H9 (cell line): ENCODE measurements at regions not wholly inside any gene's neighbourhood (a gene's known extent, or its start where the extent isn't known, plus 50 kb on each side); places are given as distances from the start of the nearest gene placed in this dataset.

Source experiments
- DNase-seq: peaks from one replicate; pipeline ENCODE4 v3.0.0-alpha.2; 2017
- H2AFZ ChIP-seq: one replicate; pipeline ENCODE4 v1.6.1; 2013; ENCODE audit warnings: mild to moderate bottlenecking, low read length, control low read depth, moderate library complexity
- H2AK5ac ChIP-seq: 2 replicates; pipeline ENCODE4 v1.6.1; 2013; ENCODE audit warnings: low read length, control low read depth, mixed read lengths; ENCODE audit not compliant: insufficient read length
- H2BK120ac ChIP-seq: one replicate; pipeline ENCODE4 v1.6.1; 2013; ENCODE audit warnings: low read depth, mild to moderate bottlenecking, low read length, control low read depth, inconsistent platforms; ENCODE audit not compliant: poor library complexity, severe bottlenecking
- H2BK12ac ChIP-seq: 2 replicates; pipeline ENCODE4 v1.6.1; 2013; ENCODE audit warnings: low read length, control low read depth, mixed read lengths, low read depth; ENCODE audit not compliant: insufficient read length
- H2BK15ac ChIP-seq: 2 replicates; pipeline ENCODE4 v1.6.1; 2013; ENCODE audit warnings: low read depth, low read length, control low read depth
- H2BK20ac ChIP-seq: one replicate; pipeline ENCODE4 v1.6.1; 2013; ENCODE audit warnings: low read depth, mild to moderate bottlenecking, low read length, control low read depth, inconsistent platforms; ENCODE audit not compliant: poor library complexity, severe bottlenecking
- H2BK5ac ChIP-seq: 2 replicates; pipeline ENCODE4 v1.6.1; 2013; ENCODE audit warnings: low read length, control low read depth, mixed read lengths; ENCODE audit not compliant: insufficient read length
- H3K14ac ChIP-seq: 2 replicates; pipeline ENCODE4 v1.6.1; 2013; ENCODE audit warnings: low read length, control low read depth; ENCODE audit not compliant: insufficient read depth
- H3K18ac ChIP-seq: 2 replicates; pipeline ENCODE4 v1.6.1; 2013; ENCODE audit warnings: low read depth, mild to moderate bottlenecking, mixed read lengths, low read length, control low read depth; ENCODE audit not compliant: insufficient read length
- H3K23ac ChIP-seq: 2 replicates; pipeline ENCODE4 v1.6.1; 2013; ENCODE audit warnings: low read length, control low read depth, mixed read lengths, low read depth; ENCODE audit not compliant: insufficient read length
- H3K23me2 ChIP-seq: 2 replicates; pipeline ENCODE4 v1.6.1; 2013; ENCODE audit warnings: low read depth, mild to moderate bottlenecking, mixed read lengths, low read length, control low read depth; ENCODE audit not compliant: insufficient read length, poor library complexity, severe bottlenecking
- H3K27ac ChIP-seq: 2 replicates; pipeline ENCODE4 v1.5.1; 2013; ENCODE audit warnings: low read length, control low read depth, mixed read lengths, low read depth; ENCODE audit not compliant: insufficient read length
- H3K27me3 ChIP-seq: 2 replicates; pipeline ENCODE4 v1.6.1; 2013; ENCODE audit warnings: low read length, control low read depth, inconsistent platforms; ENCODE audit not compliant: insufficient read depth
- H3K4ac ChIP-seq: 2 replicates; pipeline ENCODE4 v1.6.1; 2013; ENCODE audit warnings: low read depth, mild to moderate bottlenecking, control low read depth, inconsistent platforms, low read length, moderate library complexity
- H3K4me1 ChIP-seq: 2 replicates; pipeline ENCODE4 v1.6.1; 2013; ENCODE audit warnings: low read length, control low read depth, inconsistent platforms; ENCODE audit not compliant: insufficient read depth
- H3K4me2 ChIP-seq: 2 replicates; pipeline ENCODE4 v1.6.1; 2013; ENCODE audit warnings: low read length, control low read depth, mixed read lengths; ENCODE audit not compliant: insufficient read length, insufficient read depth
- H3K56ac ChIP-seq: 2 replicates; pipeline ENCODE4 v1.6.1; 2013; ENCODE audit warnings: low read depth, mild to moderate bottlenecking, mixed read lengths, low read length, control low read depth; ENCODE audit not compliant: insufficient read length
- H3K79me1 ChIP-seq: 2 replicates; pipeline ENCODE4 v1.6.1; 2013; ENCODE audit warnings: low read depth, mild to moderate bottlenecking, moderate library complexity, low read length, control low read depth, inconsistent platforms; ENCODE audit not compliant: insufficient read depth, poor library complexity, severe bottlenecking
- H3K79me2 ChIP-seq: 2 replicates; pipeline ENCODE4 v1.6.1; 2013; ENCODE audit warnings: low read length, control low read depth, inconsistent platforms; ENCODE audit not compliant: insufficient read depth
- H3K9ac ChIP-seq: 2 replicates; pipeline ENCODE4 v1.6.1; 2013; ENCODE audit warnings: low read length, control low read depth, mixed read lengths; ENCODE audit not compliant: insufficient read length; ENCODE audit errors: extremely low read depth
- H3K9me3 ChIP-seq: one replicate; pipeline ENCODE4 v1.6.1; 2013; ENCODE audit warnings: low read depth, low read length, inconsistent platforms; ENCODE audit not compliant: control insufficient read depth
- H3T11ph ChIP-seq: one replicate; pipeline ENCODE4 v1.6.1; 2013; ENCODE audit warnings: mild to moderate bottlenecking, low read length, control low read depth, inconsistent platforms
- H4K20me1 ChIP-seq: one replicate; pipeline ENCODE4 v1.6.1; 2013; ENCODE audit not compliant: control insufficient read depth, insufficient read length, insufficient read depth
- H4K5ac ChIP-seq: 2 replicates; pipeline ENCODE4 v1.6.1; 2013; ENCODE audit warnings: low read depth, mild to moderate bottlenecking, mixed read lengths, low read length, control low read depth; ENCODE audit not compliant: insufficient read length
- H4K8ac ChIP-seq: replicated peaks from 2 replicates; pipeline ENCODE4 v1.6.1; 2013; ENCODE audit warnings: low read length, control low read depth, mixed read lengths, low read depth; ENCODE audit not compliant: insufficient read length
- H4K91ac ChIP-seq: 2 replicates; pipeline ENCODE4 v1.6.1; 2013; ENCODE audit warnings: low read depth, mild to moderate bottlenecking, moderate library complexity, mixed read lengths, low read length, control low read depth; ENCODE audit not compliant: insufficient read length
- H3K27ac Mint-ChIP-seq, 3 experiments: 2 replicates in 2 of 3; 3 replicates in 1 of 3; pipeline ENCODE4 v1.8.0; 2020 to 2021; ENCODE audit warnings: mixed read lengths in 3 of 3, mild to moderate bottlenecking in 1 of 3, moderate library complexity in 1 of 3
- H3K27me3 Mint-ChIP-seq: 2 replicates; pipeline ENCODE4 v1.8.0; 2021; ENCODE audit warnings: low read depth, mild to moderate bottlenecking, moderate library complexity, mixed read lengths
- H3K36me3 Mint-ChIP-seq, 3 experiments: 2 replicates in 2 of 3; 3 replicates in 1 of 3; pipeline ENCODE4 v1.8.0; 2020 to 2021; ENCODE audit warnings: low read depth in 3 of 3, mixed read lengths in 3 of 3; ENCODE audit not compliant: insufficient read depth in 1 of 3
- H3K4me1 Mint-ChIP-seq, 2 experiments: 2 replicates each; pipeline ENCODE4 v1.8.0; 2020; ENCODE audit warnings: mixed read lengths in 2 of 2
- H3K4me3 Mint-ChIP-seq, 2 experiments: 2 replicates in 1 of 2; 3 replicates in 1 of 2; pipeline ENCODE4 v1.8.0; 2020 to 2021; ENCODE audit warnings: mild to moderate bottlenecking in 2 of 2, mixed read lengths in 2 of 2, moderate library complexity in 1 of 2
- H3K9me3 Mint-ChIP-seq, 2 experiments: 2 replicates in 1 of 2; 3 replicates in 1 of 2; pipeline ENCODE4 v1.8.0; 2020; ENCODE audit warnings: mild to moderate bottlenecking in 2 of 2, mixed read lengths in 2 of 2, moderate library complexity in 1 of 2
- WGBS: extraction: QIAGEN DNeasy Blood & Tissue Kit; methylation state at CpG from one replicate; pipeline ENCODE4 v1.1.7; 2013; ENCODE audit warnings: missing lambda C conversion rate, low lambda C conversion rate, mixed read lengths; ENCODE audit not compliant: insufficient read length; ENCODE audit errors: extremely low coverage; 5-methylcytosine and 5-hydroxymethylcytosine counted together
- TF ChIP-seq, protein P1 (sequence below): fragments of 200-600 bp; sonication (generic); conservative IDR thresholded peaks from 3 replicates; pipeline ENCODE4 v1.8.0; 2021; ENCODE audit warnings: antibody characterized with exemption, mild to moderate bottlenecking

DNA sequence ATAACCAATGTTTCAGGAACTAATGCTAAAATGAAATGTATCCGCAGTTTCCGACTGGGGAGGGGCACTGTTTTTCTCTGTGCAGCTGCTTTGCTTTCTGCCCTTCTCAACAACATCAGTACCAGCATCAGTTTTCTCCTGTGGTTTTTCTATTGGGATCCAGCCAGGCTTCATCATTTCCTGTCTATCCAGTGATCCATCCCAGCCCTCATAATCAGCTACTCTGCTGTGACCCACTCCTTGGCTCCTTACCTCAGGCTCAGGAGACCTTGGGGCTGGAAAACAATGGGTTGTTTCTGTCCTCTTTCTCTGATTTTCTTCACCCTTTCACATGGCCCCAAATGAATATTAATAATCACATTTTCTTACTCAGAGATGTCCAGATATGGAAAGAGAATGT lies 222.2 kb upstream of the DKK2 start:
- no peak overlapping the region for H3K27ac ChIP-seq
- H2AFZ ChIP-seq = no peak overlapping the region
- no peak overlapping the region for H2BK15ac ChIP-seq
- no peak overlapping the region for H3K56ac ChIP-seq
- Mint-ChIP-seq H3K27ac (no peak overlapping the region), H3K36me3 (no peaks in the 10 kb centered on the region), H3K9me3 (no peaks in the 10 kb centered on the region), H3K4me1 (peaks cover 5 to 9% of the 10 kb centered on the region in 2 experiments), H3K27me3 (no peaks in the 10 kb centered on the region), H3K4me3 (no peak overlapping the region)
- H4K91ac ChIP-seq = no peak overlapping the region
- H3K23me2 ChIP-seq = no peaks in the 10 kb centered on the region
- H3T11ph ChIP-seq = no peak overlapping the region
- H3K27me3 ChIP-seq = no peaks in the 10 kb centered on the region
- H3K9ac ChIP-seq = no peak overlapping the region
- H3K79me1 ChIP-seq = no peaks in the 10 kb centered on the region
- H3K4me2 ChIP-seq = no peak overlapping the region
- H3K4ac ChIP-seq = no peak overlapping the region
- H4K8ac ChIP-seq = no peak overlapping the region
- H3K4me1 ChIP-seq = no peaks in the 10 kb centered on the region
- no peaks in the 10 kb centered on the region for H3K9me3 ChIP-seq
- no peak overlapping the region for H3K23ac ChIP-seq
- no peak overlapping the region for H2BK120ac ChIP-seq
- H4K20me1 ChIP-seq = no peaks in the 10 kb centered on the region
- H2BK5ac ChIP-seq = no peak overlapping the region
- H2BK20ac ChIP-seq = no peak overlapping the region
- no peak overlapping the region for H3K14ac ChIP-seq
- no peak for DNase-seq
- no CpG with 5 or more reads among the region's 2 CpGs for WGBS
- H4K5ac ChIP-seq = no peak overlapping the region
- TF ChIP-seq, protein P1, sequence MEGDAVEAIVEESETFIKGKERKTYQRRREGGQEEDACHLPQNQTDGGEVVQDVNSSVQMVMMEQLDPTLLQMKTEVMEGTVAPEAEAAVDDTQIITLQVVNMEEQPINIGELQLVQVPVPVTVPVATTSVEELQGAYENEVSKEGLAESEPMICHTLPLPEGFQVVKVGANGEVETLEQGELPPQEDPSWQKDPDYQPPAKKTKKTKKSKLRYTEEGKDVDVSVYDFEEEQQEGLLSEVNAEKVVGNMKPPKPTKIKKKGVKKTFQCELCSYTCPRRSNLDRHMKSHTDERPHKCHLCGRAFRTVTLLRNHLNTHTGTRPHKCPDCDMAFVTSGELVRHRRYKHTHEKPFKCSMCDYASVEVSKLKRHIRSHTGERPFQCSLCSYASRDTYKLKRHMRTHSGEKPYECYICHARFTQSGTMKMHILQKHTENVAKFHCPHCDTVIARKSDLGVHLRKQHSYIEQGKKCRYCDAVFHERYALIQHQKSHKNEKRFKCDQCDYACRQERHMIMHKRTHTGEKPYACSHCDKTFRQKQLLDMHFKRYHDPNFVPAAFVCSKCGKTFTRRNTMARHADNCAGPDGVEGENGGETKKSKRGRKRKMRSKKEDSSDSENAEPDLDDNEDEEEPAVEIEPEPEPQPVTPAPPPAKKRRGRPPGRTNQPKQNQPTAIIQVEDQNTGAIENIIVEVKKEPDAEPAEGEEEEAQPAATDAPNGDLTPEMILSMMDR = no peak
- H2AK5ac ChIP-seq = no peak overlapping the region
- H3K79me2 ChIP-seq = no peaks in the 10 kb centered on the region
- H2BK12ac ChIP-seq = no peak overlapping the region
- H3K18ac ChIP-seq = no peak overlapping the region
